GM12864 (cell line): ENCODE measurements at regions not wholly inside any gene's neighbourhood (a gene's known extent, or its start where the extent isn't known, plus 50 kb on each side); places are given as distances from the start of the nearest gene placed in this dataset.

ENCODE experiments used
- DNase-seq: peaks from one replicate; pipeline ENCODE4 v3.0.0-alpha.2; 2011; ENCODE audit warnings: low read depth
- H3K4me3 ChIP-seq: 2 replicates; pipeline ENCODE4 v1.5.1; 2011; ENCODE audit warnings: mild to moderate bottlenecking, low read depth, low read length, control low read depth
- CTCF ChIP-seq: IDR thresholded peaks from 2 replicates; pipeline ENCODE4 v1.5.1; 2011; ENCODE audit warnings: low read depth, mild to moderate bottlenecking, moderate library complexity, low read length, control low read depth, inconsistent platforms; ENCODE audit errors: missing control alignments

GRCh38 chr3:87052499-87053260 is 61.7 kb upstream of the VGLL3 start:
- no peak overlapping the region for H3K4me3 ChIP-seq

GRCh38 chr3:87047852-87048251 is 56.9 kb upstream of the VGLL3 start:
- no peak for TF ChIP-seq CTCF
- DNase-seq = no peak
- no peak overlapping the region for H3K4me3 ChIP-seq

More at GRCh38 chr3:87052499-87053260, 61.7 kb upstream of the VGLL3 start:
- no peak for TF ChIP-seq CTCF
- DNase-seq = no peak

DNA sequence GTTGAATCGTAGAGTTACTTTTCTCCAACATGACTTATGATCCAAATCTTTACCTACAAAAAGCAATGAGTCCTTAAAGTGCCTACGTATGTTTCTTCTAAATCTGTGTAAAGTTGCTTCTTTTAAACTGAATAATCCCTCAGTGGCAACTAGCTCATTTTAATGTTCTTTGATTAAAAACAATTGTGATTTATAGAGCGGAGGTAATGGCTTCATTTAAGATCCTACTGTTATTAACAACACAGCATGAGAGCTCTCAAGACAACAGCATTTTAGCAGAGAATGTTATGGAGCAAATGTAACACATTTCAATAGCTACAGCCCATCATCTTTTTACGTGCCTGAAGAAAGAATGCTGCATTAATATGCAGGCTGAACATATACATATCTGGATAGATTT is 55.3 kb upstream of the VGLL3 start:
- no peak overlapping the region for H3K4me3 ChIP-seq
- no peak for TF ChIP-seq CTCF
- no peak for DNase-seq

DNA sequence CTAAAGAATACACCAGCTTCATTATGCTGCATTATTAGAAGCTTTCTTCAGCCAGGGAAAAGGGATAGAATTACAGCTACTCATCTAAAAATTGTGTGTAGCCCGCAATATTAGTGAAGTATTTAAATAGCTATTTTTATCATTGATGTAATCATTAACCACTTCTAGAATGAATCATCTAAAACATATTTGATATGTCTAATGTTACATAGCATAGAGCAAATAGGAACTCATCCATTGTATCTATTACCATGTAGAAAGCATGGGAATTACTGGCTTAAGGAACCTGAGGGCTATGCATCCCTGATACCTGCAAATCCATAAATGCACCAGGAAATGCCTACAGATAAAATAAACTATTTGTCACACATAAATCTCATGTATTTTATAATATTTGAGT is 54.5 kb upstream of the VGLL3 start:
- TF ChIP-seq CTCF = no peak
- no peak overlapping the region for H3K4me3 ChIP-seq
- no peak for DNase-seq

DNA sequence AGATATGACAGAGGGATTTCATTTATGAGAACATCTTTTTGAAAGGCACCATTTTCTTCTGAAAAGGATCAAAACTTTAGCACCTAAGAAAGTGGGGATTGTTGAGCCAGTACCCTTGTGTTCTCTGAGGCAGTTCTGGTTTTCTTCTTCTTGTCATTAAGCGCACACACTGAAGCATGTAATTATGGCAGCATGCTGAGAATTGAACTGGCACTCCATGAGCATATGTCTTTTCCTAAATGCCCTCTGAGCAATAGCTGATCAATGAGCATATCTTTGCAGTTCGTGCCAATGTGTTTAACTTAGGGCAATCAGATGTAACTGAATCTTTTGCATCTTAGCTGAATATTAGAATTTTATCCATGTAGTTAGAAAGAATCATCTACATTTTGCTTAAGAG is 53.9 kb upstream of the VGLL3 start:
- H3K4me3 ChIP-seq = no peak overlapping the region
- DNase-seq = no peak
- TF ChIP-seq CTCF = no peak

GRCh38 chr3:87044409-87044808 is 53.5 kb upstream of the VGLL3 start:
- H3K4me3 ChIP-seq = no peak overlapping the region
- TF ChIP-seq CTCF = no peak
- DNase-seq = no peak

DNA sequence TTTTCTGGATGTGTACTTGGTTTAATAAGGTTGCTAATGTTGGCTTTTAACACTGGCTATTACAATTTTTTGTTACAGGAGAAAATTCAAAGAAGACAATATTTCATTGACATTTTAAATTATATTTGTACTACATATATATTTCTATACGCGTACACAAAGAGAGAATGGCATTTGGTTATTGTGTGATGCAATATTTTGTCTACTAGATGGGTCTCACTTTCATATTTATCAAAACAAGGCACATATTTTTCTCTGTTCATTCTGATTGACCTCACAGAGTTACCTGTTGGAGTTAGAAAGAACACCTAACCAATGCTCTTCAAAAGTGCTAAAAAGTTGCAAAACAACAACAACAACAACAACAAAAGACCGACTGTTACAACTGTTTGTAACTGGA is 50.2 kb upstream of the VGLL3 start:
- no peak overlapping the region for H3K4me3 ChIP-seq
- no peak for TF ChIP-seq CTCF
- no peak for DNase-seq
